ENCODE measurements at regions not wholly inside any gene's neighbourhood (a gene's known extent, or its start where the extent isn't known, plus 50 kb on each side); places are given as distances from the start of the nearest gene placed in this dataset.

DNA sequence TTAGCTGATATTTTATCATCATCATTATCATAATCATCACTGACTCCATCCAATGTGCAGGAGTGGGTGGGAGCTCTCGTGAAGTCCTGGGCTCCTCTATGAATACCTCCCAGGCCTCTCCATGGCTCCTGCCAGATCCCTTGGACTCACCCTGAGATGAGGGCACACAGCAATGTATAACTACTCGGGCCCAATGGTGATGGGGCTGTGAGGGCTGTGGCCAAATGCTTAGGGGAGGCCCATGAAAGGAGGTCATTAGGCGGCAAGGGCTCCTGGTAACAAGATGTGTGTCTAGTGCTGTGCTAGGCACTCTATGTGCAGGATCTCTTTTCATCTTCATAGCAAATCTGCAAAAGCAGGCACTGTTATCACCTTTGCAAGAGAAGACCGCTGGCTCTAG, 270.9 kb downstream of the GLRX3 start:
- DNase-seq: no peak

DNA sequence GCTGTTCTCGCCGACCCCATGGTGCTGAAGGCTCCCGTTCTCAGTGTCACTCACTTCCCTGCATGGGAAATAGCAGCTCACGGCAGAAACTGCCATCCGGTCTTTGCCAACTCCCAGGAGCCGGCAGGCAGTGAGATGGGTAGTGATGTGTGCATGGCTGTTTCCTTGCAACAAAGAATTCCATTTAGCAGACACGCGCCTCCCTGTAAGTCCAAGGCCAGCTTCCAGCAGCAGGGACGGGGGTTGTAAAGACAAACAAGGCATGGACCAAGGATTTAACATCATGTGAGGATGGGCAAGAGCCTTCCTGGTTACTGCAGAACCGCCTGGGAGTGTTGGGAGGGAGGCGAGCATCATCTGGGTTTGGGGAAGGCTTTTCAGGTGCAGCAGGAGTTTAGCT, 273.1 kb downstream of the GLRX3 start:
- no peak for DNase-seq

DNA sequence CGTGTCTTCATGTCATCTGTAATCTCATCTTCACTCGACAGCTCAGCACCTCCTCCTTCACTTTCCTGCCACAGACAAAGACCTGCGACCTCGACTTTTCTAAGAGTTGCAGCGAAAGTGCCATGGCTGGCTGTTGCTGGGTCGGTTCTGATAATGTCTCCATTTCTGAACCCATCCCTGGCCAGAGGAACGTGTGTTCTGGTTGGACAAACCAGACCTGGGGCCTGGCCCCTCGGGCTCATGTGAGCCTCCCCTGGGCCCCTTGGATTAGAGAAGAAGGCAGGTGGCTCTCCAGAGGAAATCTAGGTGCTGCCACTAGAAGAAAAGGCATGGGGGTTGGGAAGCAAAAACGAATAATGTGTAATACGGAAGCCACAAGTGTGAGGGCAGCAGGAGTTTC, 273.7 kb downstream of the GLRX3 start:
- no peak for DNase-seq

DNA sequence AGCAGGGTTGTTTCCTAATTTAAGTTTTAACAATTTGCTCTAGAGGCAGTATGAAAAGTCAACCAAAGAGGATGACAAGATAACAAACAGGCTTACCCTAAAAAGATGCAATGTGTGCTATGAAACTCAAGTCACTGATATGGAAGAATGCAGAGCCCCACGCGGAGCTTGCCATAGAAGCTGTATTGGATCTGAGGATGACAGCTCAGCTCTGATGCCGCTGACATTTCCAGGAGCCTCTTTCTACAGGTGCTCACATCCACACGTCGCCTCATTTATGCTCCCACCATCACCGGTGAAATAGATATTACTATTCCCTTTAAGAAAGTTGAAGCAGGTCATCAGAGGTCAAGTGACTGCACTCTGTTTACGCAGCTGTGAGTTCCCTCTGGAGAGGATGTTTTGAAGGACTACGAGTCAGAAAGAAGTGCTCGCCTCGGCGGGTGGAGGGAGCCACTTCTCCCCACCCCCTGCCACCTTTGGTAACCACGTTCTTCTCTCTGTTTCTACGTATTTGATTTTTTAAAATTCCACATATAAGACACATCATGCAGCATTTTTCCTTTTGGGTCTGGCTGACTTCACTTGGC, 275.4 kb downstream of the GLRX3 start:
- no peak for DNase-seq

DNA sequence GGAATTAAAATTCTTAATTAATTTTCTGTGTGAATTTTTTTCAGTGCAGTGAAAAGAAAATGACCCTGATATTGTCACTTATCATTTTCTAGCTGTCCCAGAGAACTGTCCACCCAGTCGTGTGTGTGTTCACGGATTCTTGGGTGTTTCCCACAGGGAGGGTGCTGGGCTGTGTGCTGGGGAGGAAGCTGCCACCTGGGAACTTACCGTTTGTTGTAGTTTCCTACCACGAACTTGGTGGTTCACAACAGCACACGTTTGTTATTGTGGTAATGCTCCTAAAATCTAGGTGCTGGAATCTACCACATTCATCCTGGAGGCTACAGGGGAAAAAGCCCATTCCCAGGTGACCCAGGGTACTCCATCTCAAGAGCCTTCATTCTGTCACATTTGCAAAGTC, 276.1 kb downstream of the GLRX3 start:
- DNase-seq: no peak

DNA sequence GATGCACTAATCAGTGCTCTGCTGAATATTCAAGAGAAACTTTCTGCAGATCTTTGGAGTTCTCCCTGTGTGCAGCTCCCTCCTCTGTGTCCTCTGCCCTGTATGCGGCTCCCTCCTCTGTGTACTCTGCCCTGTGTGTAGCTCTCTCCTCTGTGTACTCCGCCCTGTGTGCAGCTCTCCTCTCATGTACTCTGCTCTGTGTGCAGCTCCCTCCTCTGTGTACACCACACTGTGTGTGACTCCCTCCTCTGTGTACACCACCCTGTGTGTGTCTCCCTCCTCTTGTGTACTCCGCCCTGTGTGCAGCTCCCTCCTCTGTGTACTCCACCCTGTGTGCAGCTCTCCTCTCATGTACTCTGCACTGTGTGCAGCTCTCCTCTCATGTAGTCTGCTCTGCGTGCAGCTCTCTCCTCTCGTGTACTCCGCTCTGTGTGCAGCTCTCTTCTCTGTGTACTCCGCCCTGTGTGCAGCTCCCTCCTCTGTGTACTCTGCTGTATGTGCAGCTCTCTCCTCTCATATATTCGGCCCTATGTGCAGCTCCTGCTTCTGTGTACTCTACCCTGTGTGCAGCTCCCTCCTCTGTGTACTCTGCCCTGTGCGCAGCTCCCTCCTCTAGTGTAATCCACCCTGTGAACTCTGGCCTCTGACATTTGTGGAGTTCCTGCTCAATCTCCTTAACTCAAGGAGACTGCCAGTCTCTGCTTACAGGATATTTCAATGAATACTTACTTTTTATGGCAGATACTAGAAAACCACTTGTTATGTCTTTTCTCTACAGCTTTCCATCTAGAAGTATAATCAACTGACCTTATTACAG, 280.4 kb downstream of the GLRX3 start:
- no peak for DNase-seq

DNA sequence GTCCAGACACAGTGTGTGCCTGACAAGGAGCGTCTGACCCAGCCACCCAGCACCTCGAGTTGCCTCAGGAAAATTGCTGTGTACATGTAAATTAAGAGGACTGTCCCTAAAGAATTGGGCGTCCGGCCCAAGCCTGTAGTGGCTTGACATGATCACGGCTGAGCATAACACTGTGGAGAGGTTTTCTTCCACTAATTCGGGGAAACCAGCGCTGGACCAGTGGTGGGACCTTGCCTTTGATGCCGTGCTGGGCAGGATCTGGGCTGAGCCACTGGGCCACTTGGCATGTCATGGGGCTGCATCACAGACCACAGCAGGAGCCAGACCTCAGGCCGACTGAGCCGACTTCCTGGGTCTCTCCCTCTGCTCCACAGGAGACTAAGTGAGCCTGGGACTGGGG, 282.5 kb downstream of the GLRX3 start:
- DNase-seq: no peak

DNA sequence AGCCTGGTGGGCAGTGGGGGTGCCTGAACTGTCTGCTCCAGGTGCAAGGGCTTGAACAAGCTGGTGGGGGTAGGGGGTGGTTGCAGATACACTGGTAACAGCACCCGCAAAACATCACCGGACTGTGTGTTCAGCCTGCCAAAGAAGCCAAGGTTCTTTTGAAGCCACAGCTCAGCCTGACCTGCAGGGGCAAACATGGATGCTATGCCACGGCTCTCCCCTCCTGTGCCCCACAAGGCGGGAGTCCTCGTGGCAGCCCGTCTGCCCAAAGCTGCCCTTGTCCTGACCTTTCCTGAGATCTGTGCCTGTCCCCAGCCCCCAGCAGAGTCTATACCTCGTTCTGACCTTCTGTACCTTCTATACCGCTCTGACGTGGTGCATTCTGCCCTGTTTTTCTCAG, 285.7 kb downstream of the GLRX3 start:
- DNase-seq: no peak

DNA sequence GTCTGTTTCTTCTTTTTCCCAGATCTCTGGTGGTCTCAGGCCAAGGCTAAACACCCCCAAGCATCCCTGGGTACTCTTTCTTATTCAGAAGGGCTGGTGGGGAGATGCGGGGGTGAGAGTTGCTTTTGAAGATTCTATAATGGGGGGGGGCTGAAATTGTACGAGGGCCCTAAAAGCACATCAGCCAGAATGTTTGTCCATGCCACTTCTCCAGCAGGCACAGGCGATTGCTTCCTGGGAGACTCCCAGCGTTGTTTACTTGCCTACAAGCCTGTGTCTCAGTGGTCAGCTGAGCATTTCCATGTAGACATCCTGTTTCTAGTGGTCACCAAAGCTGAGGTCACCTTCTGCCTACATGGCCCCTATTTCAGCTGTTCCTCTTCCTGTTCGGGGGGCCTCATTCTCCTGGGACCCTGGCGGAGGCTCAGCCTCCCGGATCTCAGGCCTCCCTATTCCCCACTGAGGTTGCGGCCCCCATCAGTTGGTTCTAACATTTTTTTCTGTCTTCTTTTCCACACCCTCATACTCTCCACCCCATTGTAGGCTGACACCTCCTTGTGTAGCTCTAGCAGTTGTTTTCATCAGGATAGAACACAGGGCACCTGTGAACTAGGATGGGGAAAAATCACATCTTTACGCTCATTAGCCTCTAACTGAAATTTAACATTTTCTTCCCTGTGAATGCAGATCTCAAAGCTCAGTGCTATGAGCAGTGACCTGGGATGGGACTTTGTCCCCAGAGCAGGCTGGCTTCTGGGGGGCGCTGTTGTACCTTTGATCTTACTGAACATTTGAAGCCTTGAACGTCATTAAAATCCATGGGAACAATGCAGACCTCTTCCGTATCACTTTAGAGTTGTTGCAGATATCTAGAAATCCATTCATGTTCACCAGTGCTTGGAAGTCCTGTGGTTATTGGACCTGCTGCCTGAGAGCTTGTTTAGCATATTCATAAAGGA, 286.5 kb downstream of the GLRX3 start:
- no peak for DNase-seq

DNA sequence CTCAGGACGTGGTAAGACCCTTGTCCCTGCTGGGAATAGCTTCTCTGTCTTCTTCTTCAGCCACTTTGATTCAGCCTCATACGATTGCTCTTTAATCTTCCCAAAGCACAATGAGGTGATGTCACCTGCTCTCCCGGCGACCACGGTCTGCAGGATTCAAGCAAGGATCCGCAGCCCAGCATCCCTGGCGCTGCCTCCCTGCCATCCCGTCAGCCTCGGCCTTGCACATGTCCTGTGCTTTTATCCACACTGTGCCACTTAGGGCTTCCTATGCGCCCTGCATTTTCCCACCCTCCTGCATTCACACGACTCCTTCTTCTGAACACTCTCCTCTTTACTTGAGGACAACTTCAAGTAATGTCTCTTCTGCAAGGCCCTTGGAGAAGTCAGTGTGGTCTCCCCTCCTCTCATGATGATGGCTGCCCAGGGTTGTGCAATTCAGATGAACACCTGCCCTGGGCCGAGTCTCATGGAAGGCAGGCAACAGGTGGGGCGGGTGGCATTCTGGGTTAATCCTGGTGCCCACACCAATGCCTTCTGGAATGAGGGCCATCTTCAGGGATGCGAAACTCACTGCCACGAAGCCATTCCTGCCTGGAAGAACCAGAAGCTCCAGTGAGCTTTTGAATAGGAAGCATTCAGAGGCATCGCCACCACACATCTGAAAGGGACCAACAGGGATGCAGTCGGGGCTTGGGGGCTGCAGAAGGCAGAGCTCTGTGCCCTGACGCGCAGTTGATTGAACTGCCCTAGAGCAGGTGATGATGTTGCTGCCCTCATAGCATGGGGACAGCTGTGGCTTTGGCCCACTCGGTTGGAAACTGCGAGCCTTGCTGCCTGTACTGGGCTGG, 287.5 kb downstream of the GLRX3 start:
- no peak for DNase-seq

DNA sequence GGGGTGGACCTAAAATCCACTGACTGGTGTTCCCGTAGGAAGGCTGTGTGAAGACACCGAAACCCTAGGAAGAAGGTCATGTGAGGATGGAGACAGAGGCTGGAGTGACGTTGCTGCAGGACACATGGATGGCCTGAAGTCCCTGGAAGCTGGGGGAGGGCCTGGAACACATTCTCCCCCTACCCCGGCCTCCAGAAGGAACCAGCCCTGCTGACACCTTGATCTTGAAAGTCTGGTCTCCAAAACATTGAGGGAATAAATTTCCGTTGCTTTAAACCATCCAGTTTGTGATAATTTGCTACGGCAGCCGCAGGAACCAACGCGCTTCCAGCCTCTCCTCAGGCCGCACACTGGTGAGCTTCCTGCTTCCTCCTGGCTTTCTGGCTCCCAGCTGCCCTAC, 288.2 kb downstream of the GLRX3 start:
- DNase-seq: no peak

DNA sequence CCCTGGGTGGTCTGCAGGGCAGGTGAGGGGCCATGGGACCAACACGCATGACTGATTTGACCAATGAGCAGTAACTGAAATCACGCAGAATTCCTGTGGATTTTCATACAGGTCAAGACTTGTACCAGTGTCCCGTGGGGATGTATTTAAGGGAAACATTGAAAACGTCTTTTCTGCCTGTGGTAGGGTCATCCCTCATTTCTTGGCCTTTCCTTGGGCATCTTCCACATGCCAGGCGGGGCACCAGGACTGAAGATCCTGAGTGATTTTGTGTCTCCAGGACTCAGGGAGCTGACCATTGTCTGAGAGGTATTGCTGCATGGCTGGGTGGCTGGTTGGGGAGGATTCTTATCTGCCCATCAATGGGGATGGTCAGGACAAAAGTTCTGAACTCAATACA, 289.0 kb downstream of the GLRX3 start:
- DNase-seq: no peak

DNA sequence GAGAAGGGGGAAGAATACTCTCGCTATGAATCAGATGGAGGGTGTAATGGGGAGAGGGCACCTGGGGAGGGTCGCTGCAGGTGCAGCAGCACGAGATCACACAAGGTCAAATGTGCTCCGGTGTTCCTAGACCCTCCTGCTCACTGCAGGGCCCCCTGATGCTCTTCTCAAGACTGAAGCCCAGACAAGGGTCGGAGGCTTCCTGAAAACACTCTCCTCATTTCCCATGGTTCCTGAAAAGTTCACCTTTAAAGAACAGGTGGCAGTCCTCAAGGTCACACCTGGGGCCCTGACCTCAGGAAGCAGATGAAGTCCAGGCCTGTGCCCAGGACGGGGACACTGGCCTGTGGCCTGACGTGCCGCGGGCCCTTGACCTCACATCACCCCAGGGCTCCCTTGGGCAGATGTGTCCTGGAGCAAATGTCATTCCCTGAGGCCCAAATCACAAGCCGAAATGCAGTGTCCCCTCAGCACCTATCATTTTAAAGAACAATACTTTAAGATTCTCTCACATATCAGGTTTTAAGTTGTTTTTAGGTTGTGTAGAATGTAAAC, 289.8 kb downstream of the GLRX3 start:
- no peak for DNase-seq

DNA sequence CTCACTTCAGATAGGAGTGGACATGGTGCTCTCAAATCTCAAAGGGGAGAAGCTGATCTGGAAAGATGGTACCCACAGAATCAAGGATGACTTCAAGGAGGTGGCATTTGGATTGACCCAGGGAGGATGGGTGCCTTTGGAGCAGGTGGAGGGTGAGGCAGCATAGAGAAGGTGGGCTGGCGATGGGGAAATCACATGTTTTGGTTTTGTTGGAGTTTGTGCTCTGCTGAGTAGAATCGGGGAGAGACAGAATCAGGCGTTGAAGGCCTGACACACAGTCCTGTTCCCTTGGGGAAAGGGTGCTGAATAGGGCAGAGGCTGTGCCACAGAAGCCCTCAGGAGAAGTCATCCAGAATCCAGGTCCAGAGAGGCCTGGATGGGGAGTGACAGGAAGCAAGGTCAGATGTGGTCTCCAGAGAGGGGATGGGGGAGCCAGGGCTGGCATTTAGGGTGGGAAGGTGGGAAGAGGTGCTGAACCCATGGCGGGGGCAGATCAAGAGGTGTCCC, 291.1 kb downstream of the GLRX3 start:
- DNase-seq: no peak

DNA sequence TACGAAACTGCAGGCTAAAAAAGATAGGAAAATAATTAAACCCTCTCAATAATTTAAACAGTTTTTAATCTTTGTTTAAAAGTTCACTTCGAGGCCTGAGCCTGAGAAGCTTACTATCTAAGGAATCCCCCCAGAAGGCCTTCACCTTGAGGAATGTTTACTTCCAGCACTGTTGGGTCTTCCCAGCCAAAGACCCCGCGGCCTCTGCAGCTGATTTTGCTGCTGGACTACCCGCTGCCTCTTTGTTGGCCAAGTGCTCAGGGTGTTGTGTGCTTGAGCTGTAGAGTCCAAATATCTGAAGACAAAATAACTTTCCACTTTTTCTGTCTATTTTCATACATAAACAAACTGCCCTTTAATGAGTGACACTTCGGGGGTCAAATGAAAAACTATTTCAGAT, 292.7 kb downstream of the GLRX3 start:
- no peak for DNase-seq

DNA sequence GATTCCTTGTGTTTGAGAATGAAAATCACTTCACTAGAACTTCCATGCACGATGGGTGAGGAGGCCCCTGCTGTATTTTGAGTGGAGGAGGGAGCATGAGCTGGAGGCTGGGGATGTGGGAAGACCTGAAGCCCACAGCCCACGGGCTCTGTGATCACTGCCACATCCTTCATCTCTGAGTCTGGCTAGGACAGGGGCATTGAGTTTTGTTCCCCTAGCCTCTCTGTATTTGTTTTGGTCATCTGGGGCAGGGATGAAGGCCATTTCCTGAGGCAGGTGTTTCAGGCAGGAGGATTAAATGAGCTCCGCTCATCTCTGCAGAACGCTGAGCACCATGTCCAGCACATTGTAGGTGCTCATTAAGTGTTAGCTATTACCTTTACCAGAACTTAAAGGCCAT, 293.6 kb downstream of the GLRX3 start:
- no peak for DNase-seq

DNA sequence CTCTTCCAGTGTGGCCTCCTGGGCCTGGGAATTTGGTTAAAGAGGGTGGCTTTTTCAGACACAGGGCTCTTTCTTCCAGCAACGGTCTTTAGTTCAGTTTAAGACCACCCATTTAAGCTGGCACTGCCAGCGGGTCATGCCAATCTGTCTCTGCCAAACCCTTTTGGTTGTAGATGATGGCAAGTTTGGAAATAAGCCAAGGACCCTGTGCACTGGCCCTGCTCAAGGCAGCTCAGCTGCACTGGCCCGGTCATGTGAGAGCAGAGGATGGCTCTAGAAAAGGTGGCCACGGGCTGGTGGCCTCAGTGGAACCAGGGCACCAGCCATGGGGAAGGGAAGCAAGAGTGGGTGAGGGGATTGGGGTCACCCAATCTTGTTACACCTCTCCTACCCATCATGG, 294.1 kb downstream of the GLRX3 start:
- DNase-seq: no peak

DNA sequence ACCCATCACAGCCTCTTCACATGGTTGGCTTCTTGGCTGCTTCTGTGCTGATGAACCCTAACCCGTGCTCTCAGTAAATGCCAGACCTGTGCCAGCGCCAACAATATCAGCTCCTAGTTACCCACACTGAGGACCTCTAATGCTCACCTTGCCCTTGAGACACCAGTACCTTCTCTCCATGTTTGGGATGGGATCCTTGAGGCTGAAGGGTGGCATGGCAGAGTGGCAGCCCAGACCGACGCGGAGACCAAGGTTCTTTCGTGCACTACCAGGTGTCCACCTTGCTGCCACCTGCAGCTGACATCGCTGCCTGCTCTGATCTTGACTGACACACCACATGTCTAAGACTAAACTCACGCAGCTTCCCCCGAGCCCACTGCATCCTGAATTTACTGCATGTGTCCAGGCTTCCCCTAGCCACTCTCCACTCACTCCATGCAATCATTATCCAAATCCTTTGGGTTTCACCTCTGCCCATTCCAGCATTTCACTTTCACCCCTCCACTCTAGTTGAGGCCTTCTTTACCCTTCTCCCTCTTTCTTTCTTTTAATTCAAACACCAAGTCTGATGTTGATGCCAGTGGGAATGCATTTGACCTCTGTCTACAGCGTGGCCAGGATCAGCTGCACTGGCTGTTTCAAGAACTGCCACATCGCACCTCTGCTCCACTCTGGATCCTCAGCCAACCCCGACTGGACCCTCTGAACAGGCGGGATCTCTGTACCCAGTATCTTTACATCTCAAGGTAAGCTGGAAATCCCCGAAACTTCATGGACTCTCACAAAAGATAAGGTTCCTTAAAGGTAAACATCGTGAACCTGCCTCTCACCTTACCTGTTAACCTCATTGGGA, 294.9 kb downstream of the GLRX3 start:
- no peak for DNase-seq

DNA sequence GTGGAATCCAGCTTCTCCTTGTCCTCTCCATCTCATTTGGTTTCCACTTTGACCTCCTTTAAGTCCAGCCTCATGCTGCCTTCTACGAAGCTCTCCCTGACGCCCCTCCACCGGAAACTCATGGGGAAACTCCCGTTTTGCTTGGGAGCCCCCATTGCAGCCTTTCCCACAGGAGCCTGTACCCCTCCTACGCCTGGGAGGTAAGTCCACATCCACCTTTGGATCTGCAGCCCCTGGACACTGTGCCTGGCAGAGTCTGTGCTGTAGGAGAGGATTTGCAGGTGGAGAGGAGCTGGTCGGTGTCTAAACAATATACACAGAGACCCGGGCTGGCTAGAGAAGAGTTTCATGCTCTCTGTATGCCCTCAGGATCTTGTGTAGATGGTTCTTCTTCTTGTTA, 296.1 kb downstream of the GLRX3 start:
- no peak for DNase-seq

DNA sequence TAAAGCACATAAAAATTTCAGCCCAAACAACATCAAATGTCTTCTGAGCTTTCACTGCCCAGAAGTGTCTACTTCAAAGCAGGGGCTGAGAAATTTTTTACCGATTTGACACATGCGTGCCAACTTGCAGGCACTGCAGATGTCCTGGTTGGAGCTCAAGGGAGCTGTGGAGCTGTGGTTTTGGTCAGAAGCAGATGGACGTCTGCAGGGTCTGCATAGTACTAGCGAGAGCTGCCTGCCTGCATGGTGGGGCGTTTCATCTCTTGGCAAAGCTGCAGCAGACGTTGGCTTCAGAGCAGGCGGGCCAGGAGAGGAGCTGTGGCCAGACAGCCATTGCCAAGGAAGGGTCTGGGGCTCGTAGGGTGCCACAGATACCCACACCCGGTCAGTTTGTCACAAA, 296.7 kb downstream of the GLRX3 start:
- no peak for DNase-seq

Measured in NCI-H146 (cell line).